Effector memory CD4-positive, alpha-beta T cell (primary cell): ENCODE measurements at regions not wholly inside any gene's neighbourhood (a gene's known extent, or its start where the extent isn't known, plus 50 kb on each side); places are given as distances from the start of the nearest gene placed in this dataset.

Experiments used
- DNase-seq, 3 donors: peaks; one replicate each; pipeline ENCODE4 v3.0.0-alpha.2; 2020
- H3K27ac ChIP-seq: 2 replicates; pipeline ENCODE4 v1.7.0; 2013; ENCODE audit warnings: mild to moderate bottlenecking, low read length, moderate library complexity; ENCODE audit not compliant: insufficient read depth, poor library complexity, severe bottlenecking
- H3K27me3 ChIP-seq: replicated peaks from 2 replicates; pipeline ENCODE4 v1.7.0; 2013; ENCODE audit warnings: mild to moderate bottlenecking, low read length; ENCODE audit not compliant: insufficient read depth, control insufficient read depth, poor library complexity, severe bottlenecking
- H3K36me3 ChIP-seq: 2 replicates; pipeline ENCODE4 v1.7.0; 2013; ENCODE audit warnings: mild to moderate bottlenecking, low read length, moderate library complexity; ENCODE audit not compliant: control insufficient read depth, insufficient read depth
- H3K4me1 ChIP-seq: 2 replicates; pipeline ENCODE4 v1.7.0; 2013; ENCODE audit warnings: low read length, mild to moderate bottlenecking; ENCODE audit not compliant: control insufficient read depth, insufficient read depth, poor library complexity, severe bottlenecking
- H3K4me3 ChIP-seq: 2 replicates; pipeline ENCODE4 v1.7.0; 2013; ENCODE audit warnings: low read length, low read depth, mild to moderate bottlenecking; ENCODE audit not compliant: insufficient read depth, poor library complexity, severe bottlenecking
- H3K9me3 ChIP-seq: 2 replicates; pipeline ENCODE4 v1.7.0; 2013; ENCODE audit warnings: mild to moderate bottlenecking, low read length, moderate library complexity; ENCODE audit not compliant: control insufficient read depth

GRCh38 chr12:47296828-47297227 lies 217.1 kb upstream of the AMIGO2 start:
- no peaks in the 10 kb centered on the region for H3K36me3 ChIP-seq
- no peak overlapping the region for H3K4me3 ChIP-seq
- H3K9me3 ChIP-seq = no peaks in the 10 kb centered on the region
- no peak overlapping the region for H3K27ac ChIP-seq
- no peaks in the 10 kb centered on the region for H3K27me3 ChIP-seq
- DNase-seq = no peak
- peaks cover 6% of the 10 kb centered on the region for H3K4me1 ChIP-seq

GRCh38 chr12:47293406-47293805 lies 213.6 kb upstream of the AMIGO2 start:
- Histone ChIP-seq H3K9me3 (no peaks in the 10 kb centered on the region), H3K27me3 (no peaks in the 10 kb centered on the region), H3K27ac (no peak overlapping the region), H3K4me3 (no peak overlapping the region), H3K36me3 (no peaks in the 10 kb centered on the region), H3K4me1 (peaks cover 4% of the 10 kb centered on the region)
- DNase-seq = no peak

GRCh38 chr12:47286676-47287075 lies 206.9 kb upstream of the AMIGO2 start:
- no peaks in the 10 kb centered on the region for H3K9me3 ChIP-seq
- no peak for DNase-seq
- H3K27ac ChIP-seq = no peak overlapping the region

More at GRCh38 chr12:47286676-47287075, 206.9 kb upstream of the AMIGO2 start:
- Histone ChIP-seq H3K27me3 (no peaks in the 10 kb centered on the region), H3K4me1 (no peaks in the 10 kb centered on the region), H3K4me3 (no peak overlapping the region), H3K36me3 (no peaks in the 10 kb centered on the region)
